Cardiac fibroblast (primary cell): ENCODE measurements at regions not wholly inside any gene's neighbourhood (a gene's known extent, or its start where the extent isn't known, plus 50 kb on each side); places are given as distances from the start of the nearest gene placed in this dataset.

Experiments used
- DNase-seq, 2 donors: peaks; one replicate each; pipeline versions ENCODE4 v3.0.0 to v3.0.0-alpha.2; 2010; ENCODE audit warnings: low read depth in 2 of 2
- H3K4me3 ChIP-seq, 2 donors: replicated peaks in 1 of 2; 1 replicate in 1 of 2; 2 replicates in 1 of 2; pipeline ENCODE4 v1.5.1; 2011; ENCODE audit warnings: low read depth in 2 of 2, low read length in 2 of 2, mild to moderate bottlenecking in 2 of 2, moderate library complexity in 1 of 2
- TF ChIP-seq, protein P1 (sequence below): IDR thresholded peaks from one replicate; pipeline ENCODE4 v1.5.1; 2011; ENCODE audit warnings: low read depth, mild to moderate bottlenecking, low read length, inconsistent platforms

DNA sequence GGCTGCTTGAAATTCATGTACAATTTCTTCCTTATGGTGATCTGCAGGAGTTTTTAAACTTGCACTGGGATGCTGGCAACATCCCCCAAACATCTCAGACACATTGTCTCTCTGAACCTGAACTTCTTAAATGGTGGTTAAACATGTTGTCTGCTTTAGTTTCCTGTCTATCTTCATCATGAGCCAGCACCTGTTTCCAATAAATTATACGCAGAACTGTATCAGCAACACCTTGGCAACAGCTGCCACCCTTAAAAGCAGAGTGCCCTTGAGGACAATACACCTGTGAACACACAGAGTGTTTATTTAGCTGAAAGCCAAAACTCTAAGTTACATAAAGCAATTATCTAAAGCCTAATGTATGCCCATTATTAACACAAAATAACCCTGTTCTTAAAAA lies 242.9 kb downstream of the WNT5A start:
- DNase-seq = no peak
- TF ChIP-seq, protein P1, sequence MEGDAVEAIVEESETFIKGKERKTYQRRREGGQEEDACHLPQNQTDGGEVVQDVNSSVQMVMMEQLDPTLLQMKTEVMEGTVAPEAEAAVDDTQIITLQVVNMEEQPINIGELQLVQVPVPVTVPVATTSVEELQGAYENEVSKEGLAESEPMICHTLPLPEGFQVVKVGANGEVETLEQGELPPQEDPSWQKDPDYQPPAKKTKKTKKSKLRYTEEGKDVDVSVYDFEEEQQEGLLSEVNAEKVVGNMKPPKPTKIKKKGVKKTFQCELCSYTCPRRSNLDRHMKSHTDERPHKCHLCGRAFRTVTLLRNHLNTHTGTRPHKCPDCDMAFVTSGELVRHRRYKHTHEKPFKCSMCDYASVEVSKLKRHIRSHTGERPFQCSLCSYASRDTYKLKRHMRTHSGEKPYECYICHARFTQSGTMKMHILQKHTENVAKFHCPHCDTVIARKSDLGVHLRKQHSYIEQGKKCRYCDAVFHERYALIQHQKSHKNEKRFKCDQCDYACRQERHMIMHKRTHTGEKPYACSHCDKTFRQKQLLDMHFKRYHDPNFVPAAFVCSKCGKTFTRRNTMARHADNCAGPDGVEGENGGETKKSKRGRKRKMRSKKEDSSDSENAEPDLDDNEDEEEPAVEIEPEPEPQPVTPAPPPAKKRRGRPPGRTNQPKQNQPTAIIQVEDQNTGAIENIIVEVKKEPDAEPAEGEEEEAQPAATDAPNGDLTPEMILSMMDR = no peak
- no peak overlapping the region for H3K4me3 ChIP-seq

DNA sequence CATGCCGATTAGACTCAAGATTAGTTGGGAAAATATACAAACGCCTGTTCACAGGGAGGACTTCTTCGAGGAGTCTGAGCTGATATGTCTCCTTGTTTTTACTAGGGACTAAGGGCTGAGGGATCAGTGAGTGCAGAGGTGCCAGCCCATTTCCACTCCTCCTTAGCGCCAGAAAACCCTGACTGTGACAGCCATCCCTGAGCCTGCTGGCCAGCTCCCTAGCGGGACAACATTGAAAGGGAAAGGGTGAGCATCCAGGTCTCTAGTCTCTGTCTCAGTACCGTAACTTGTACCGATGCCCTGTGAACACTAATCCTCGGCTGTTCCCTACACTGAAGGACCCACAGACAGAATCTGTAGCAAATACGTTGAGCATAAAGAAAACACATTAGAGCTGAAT lies 243.4 kb downstream of the WNT5A start:
- TF ChIP-seq, protein P1 = no peak
- no peak overlapping the region for H3K4me3 ChIP-seq
- no peak for DNase-seq

DNA sequence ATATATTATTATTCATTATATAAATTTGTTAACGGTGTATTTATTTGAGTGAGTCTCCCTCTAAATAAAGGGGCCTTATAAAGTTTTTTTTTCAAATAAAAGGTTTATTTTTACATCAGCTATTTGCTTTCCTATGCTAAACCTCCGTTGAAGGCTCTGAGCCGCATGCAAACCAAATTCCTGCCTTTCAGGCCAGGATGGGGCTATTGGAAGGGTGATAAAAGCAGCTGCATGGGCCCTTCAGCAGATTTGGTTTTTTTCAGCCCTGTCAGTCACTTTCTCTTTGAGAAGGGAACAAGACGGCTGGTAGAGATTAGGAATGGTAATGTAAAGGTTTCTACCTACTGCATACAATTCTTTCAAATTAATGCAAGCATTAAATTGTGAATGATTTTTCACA lies 244.2 kb downstream of the WNT5A start:
- no peak overlapping the region for H3K4me3 ChIP-seq
- DNase-seq = no peak
- TF ChIP-seq, protein P1 = no peak

DNA sequence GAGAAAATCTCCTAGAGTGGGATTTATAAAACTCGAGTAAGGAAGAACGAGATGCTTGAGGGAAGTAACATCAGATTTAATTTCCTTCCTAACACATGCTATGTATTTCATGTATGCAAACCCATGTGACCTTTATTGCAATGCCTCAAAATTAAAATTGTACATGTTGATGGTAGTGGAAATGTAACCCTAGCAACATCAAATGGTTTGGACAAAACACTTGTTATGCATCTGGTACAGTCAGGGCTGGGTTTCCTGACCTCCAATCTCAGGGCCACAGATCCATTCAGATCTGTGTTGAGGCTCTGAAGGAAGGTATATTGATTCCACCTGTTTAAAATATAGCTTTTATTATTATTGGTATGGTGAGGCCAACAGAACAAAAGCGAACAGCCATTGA lies 246.0 kb downstream of the WNT5A start:
- H3K4me3 ChIP-seq = no peak overlapping the region
- TF ChIP-seq, protein P1 = no peak
- no peak for DNase-seq

DNA sequence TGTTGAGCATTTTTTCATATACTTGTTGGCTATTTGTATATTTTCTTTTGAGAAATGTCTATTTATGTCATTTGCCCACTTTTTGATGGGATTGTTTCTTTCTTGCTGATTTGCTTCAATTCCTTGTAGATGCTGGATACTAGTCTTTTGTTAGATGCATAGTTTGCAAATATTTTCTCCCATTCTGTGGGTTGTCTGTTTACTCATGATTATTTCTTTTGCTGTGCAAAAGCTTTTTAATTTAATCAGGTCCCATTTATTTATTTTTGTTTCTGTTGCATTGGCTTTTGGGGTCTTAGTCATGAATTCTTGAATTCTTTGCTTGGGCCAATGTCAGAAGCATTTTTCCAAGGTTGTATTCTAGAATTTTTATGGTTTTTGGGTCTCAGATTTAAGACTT lies 251.7 kb downstream of the WNT5A start:
- TF ChIP-seq, protein P1 = no peak
- no peak overlapping the region for H3K4me3 ChIP-seq
- no peak for DNase-seq

DNA sequence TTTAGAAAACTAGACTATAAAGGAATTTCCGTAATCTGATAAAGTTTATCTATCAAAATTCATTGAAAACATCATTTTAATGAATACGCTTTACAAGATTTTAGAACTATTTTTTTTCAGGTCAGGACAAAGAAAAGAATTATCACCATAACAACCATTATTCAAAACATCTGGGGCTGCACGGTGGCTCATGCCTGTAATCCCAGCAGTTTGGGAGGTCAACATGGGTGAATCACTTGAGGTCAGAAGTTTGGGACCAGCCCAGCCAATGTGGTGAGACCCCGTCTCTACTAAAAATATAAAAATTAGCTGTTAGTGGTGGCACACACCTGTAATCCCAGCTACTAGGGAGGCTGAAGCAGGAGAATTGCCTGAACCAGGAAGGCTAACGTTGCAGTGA lies 260.4 kb downstream of the WNT5A start:
- TF ChIP-seq, protein P1 = no peak
- no peak overlapping the region for H3K4me3 ChIP-seq
- no peak for DNase-seq

DNA sequence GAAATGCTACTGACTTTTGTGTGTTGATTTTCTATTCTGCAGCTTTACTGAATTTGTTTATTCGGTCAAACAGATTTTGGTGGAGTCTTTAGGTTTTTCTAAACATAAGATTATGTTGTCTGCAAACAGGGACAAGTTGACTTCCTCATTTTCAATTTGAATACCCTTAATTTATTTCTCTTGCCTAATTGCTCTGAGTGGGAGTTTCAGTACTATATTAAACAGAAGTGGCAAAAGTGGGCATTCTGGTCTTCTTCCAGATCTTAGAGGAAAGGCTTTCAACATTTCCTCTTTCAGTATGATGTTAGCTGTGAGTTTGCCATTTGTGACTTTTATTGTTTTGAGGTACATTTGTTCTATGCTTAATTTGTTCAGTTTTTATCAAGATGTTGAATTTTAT lies 268.5 kb downstream of the WNT5A start:
- TF ChIP-seq, protein P1 = no peak
- no peak overlapping the region for H3K4me3 ChIP-seq
- DNase-seq = no peak
